ENCODE measurements at regions not wholly inside any gene's neighbourhood (a gene's known extent, or its start where the extent isn't known, plus 50 kb on each side); places are given as distances from the start of the nearest gene placed in this dataset.

- no peak for TF ChIP-seq ZNF274 (IDR thresholded peaks at IDR 0.05; ENCODE audit: low read depth, low read length)
- H3K4me3 ChIP-seq (ENCODE audit: low read length) = no peak overlapping the region
Observed at GRCh38 chr19:28292822-28293500, 920.0 kb downstream of the UQCRFS1 start.

- H3K4me3 ChIP-seq (ENCODE audit: low read length) = no peak overlapping the region
- TF ChIP-seq ZNF274 (IDR thresholded peaks at IDR 0.05; ENCODE audit: low read depth, low read length) = no peak
Observed at GRCh38 chr19:28291874-28292273, 921.1 kb downstream of the UQCRFS1 start.

GRCh38 chr19:28290963-28291657 lies 921.8 kb downstream of the UQCRFS1 start:
- no peak for TF ChIP-seq ZNF274 (IDR thresholded peaks at IDR 0.05; ENCODE audit: low read depth, low read length)
- no peak overlapping the region for H3K4me3 ChIP-seq (ENCODE audit: low read length)

GRCh38 chr19:28289295-28290063 lies 923.5 kb downstream of the UQCRFS1 start:
- TF ChIP-seq ZNF274 (IDR thresholded peaks at IDR 0.05; ENCODE audit: low read depth, low read length) = no peak
- no peak overlapping the region for H3K4me3 ChIP-seq (ENCODE audit: low read length)

GRCh38 chr19:28288572-28289264 lies 924.2 kb downstream of the UQCRFS1 start:
- no peak overlapping the region for H3K4me3 ChIP-seq (ENCODE audit: low read length)
- TF ChIP-seq ZNF274 (IDR thresholded peaks at IDR 0.05; ENCODE audit: low read depth, low read length) = no peak

- H3K4me3 ChIP-seq (ENCODE audit: low read length) = no peak overlapping the region
- TF ChIP-seq ZNF274 (IDR thresholded peaks at IDR 0.05; ENCODE audit: low read depth, low read length) = no peak
Observed at GRCh38 chr19:28285917-28286316, 927.0 kb downstream of the UQCRFS1 start.

GRCh38 chr19:28285078-28285477 lies 927.9 kb downstream of the UQCRFS1 start:
- H3K4me3 ChIP-seq (ENCODE audit: low read length) = no peak overlapping the region
- no peak for TF ChIP-seq ZNF274 (IDR thresholded peaks at IDR 0.05; ENCODE audit: low read depth, low read length)

- no peak for TF ChIP-seq ZNF274 (IDR thresholded peaks at IDR 0.05; ENCODE audit: low read depth, low read length)
Observed at GRCh38 chr19:28284389-28284788, 928.6 kb downstream of the UQCRFS1 start.

GRCh38 chr19:28283592-28283991 lies 929.4 kb downstream of the UQCRFS1 start:
- H3K4me3 ChIP-seq (ENCODE audit: low read length) = no peak overlapping the region
- TF ChIP-seq ZNF274 (IDR thresholded peaks at IDR 0.05; ENCODE audit: low read depth, low read length) = no peak

More at GRCh38 chr19:28284389-28284788, 928.6 kb downstream of the UQCRFS1 start:
- H3K4me3 ChIP-seq (ENCODE audit: low read length) = no peak overlapping the region

GRCh38 chr19:28281676-28282075 lies 931.3 kb downstream of the UQCRFS1 start:
- no peak overlapping the region for H3K4me3 ChIP-seq (ENCODE audit: low read length)
- no peak for TF ChIP-seq ZNF274 (IDR thresholded peaks at IDR 0.05; ENCODE audit: low read depth, low read length)

- TF ChIP-seq ZNF274 (IDR thresholded peaks at IDR 0.05; ENCODE audit: low read depth, low read length) = no peak
- no peak overlapping the region for H3K4me3 ChIP-seq (ENCODE audit: low read length)
Observed at GRCh38 chr19:28264556-28264955, 948.4 kb downstream of the UQCRFS1 start.

- H3K4me3 ChIP-seq (ENCODE audit: low read length) = no peak overlapping the region
- no peak for TF ChIP-seq ZNF274 (IDR thresholded peaks at IDR 0.05; ENCODE audit: low read depth, low read length)
Observed at GRCh38 chr19:28258829-28259228, 954.1 kb downstream of the UQCRFS1 start.

GRCh38 chr19:28257396-28257795 lies 955.6 kb downstream of the UQCRFS1 start:
- no peak overlapping the region for H3K4me3 ChIP-seq (ENCODE audit: low read length)
- TF ChIP-seq ZNF274 (IDR thresholded peaks at IDR 0.05; ENCODE audit: low read depth, low read length) = no peak

- H3K4me3 ChIP-seq (ENCODE audit: low read length) = no peak overlapping the region
- TF ChIP-seq ZNF274 (IDR thresholded peaks at IDR 0.05; ENCODE audit: low read depth, low read length) = no peak
Observed at GRCh38 chr19:28247243-28247642, 965.7 kb downstream of the UQCRFS1 start.

All from GM08714 (cell line).